ENCODE measurements at regions not wholly inside any gene's neighbourhood (a gene's known extent, or its start where the extent isn't known, plus 50 kb on each side); places are given as distances from the start of the nearest gene placed in this dataset.

DNA sequence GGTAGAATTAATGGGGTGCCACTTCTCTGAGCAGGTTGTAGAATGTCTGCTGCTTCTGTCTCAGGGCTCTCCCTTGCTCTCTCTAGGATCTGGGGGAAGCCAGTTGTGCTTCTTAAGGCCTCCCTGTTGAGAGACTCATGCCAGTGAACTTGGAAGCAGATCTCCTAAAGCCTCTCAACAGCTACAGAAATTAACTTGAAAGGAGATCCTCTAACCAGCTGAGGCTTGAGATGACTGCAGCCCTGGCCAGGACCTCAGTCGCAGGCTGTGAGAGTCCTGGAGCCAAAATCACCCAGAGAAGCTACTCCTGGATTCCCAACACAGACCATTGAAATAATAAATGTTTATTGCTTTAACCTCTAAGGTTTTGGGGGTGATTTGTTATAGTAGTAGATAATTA lies 180.2 kb upstream of the MARCKS start:
- TF ChIP-seq CTCF (IDR thresholded peaks at IDR 0.05; ENCODE audit: insufficient read depth, low read depth, low read length) (no peak), EZH2 (IDR thresholded peaks at IDR 0.05; ENCODE audit: insufficient read depth, low read length) (no peak)
